Mesendoderm (in vitro differentiated cells): ENCODE measurements at regions not wholly inside any gene's neighbourhood (a gene's known extent, or its start where the extent isn't known, plus 50 kb on each side); places are given as distances from the start of the nearest gene placed in this dataset.

Experiments used
- DNase-seq: peaks from one replicate; pipeline ENCODE4 v3.0.0; 2013
- H2AK5ac ChIP-seq: 2 replicates; pipeline ENCODE4 v1.6.1; 2013; ENCODE audit warnings: low read length, inconsistent platforms
- H2BK120ac ChIP-seq: 2 replicates; pipeline ENCODE4 v1.6.1; 2013; ENCODE audit warnings: low read depth, mild to moderate bottlenecking, low read length, moderate library complexity, mixed read lengths
- H2BK15ac ChIP-seq: replicated peaks from 2 replicates; pipeline ENCODE4 v1.6.1; 2013; ENCODE audit warnings: low read depth, mild to moderate bottlenecking, moderate library complexity
- H2BK5ac ChIP-seq: 2 replicates; pipeline ENCODE4 v1.6.1; 2013; ENCODE audit warnings: low read length, inconsistent platforms
- H3K18ac ChIP-seq: 2 replicates; pipeline ENCODE4 v1.6.1; 2013; ENCODE audit warnings: mild to moderate bottlenecking, low read length, mixed read lengths
- H3K23ac ChIP-seq: one replicate; pipeline ENCODE4 v1.6.1; 2013; ENCODE audit warnings: low read length
- H3K27ac ChIP-seq: 2 replicates; pipeline ENCODE4 v1.5.1; 2013; ENCODE audit warnings: low read depth, mild to moderate bottlenecking, inconsistent platforms, low read length, moderate library complexity
- H3K27me3 ChIP-seq: 2 replicates; pipeline ENCODE4 v1.6.1; 2013; ENCODE audit warnings: low read length, control low read depth, mild to moderate bottlenecking, inconsistent platforms; ENCODE audit not compliant: insufficient read depth, poor library complexity
- H3K36me3 ChIP-seq: 2 replicates; pipeline ENCODE4 v1.6.1; 2013; ENCODE audit warnings: low read length, inconsistent platforms; ENCODE audit not compliant: control insufficient read depth, insufficient read depth
- H3K4ac ChIP-seq: one replicate; pipeline ENCODE4 v1.6.1; 2013; ENCODE audit warnings: low read depth, mild to moderate bottlenecking, low read length, moderate library complexity
- H3K4me1 ChIP-seq: 2 replicates; pipeline ENCODE4 v1.6.1; 2013; ENCODE audit warnings: low read depth, low read length, inconsistent platforms; ENCODE audit not compliant: control insufficient read depth
- H3K4me2 ChIP-seq: 2 replicates; pipeline ENCODE4 v1.6.1; 2013; ENCODE audit warnings: low read length
- H3K4me3 ChIP-seq: 2 replicates; pipeline ENCODE4 v1.5.1; 2013; ENCODE audit warnings: mild to moderate bottlenecking, low read length
- H3K56ac ChIP-seq: one replicate; pipeline ENCODE4 v1.6.1; 2013; ENCODE audit warnings: low read length
- H3K79me1 ChIP-seq: 2 replicates; pipeline ENCODE4 v1.6.1; 2013; ENCODE audit warnings: low read length, inconsistent platforms
- H3K79me2 ChIP-seq: 2 replicates; pipeline ENCODE4 v1.6.1; 2013; ENCODE audit warnings: mild to moderate bottlenecking, low read length; ENCODE audit not compliant: control insufficient read depth, insufficient read depth
- H3K9ac ChIP-seq: 2 replicates; pipeline ENCODE4 v1.6.1; 2013; ENCODE audit warnings: low read length, inconsistent platforms
- H4K5ac ChIP-seq: one replicate; pipeline ENCODE4 v1.6.1; 2013; ENCODE audit warnings: low read length
- H4K8ac ChIP-seq: one replicate; pipeline ENCODE4 v1.6.1; 2013; ENCODE audit warnings: low read depth, mild to moderate bottlenecking, control low read depth, low read length, moderate library complexity
- WGBS: extraction: QIAGEN DNeasy Blood & Tissue Kit; methylation state at CpG from one replicate; pipeline ENCODE4 v1.1.7; 2013; ENCODE audit warnings: low lambda C conversion rate, missing lambda C conversion rate; ENCODE audit not compliant: insufficient coverage; ENCODE audit errors: extremely low coverage; 5-methylcytosine and 5-hydroxymethylcytosine counted together

- no peak overlapping the region for H3K4me2 ChIP-seq
- no peaks in the 10 kb centered on the region for H3K79me2 ChIP-seq
- no peak overlapping the region for H2BK120ac ChIP-seq
- no CpG with 5 or more reads among the region's 4 CpGs for WGBS
- H3K4me3 ChIP-seq: no peak overlapping the region
- H3K23ac ChIP-seq: no peak overlapping the region
- H3K27me3 ChIP-seq: no peaks in the 10 kb centered on the region
- H3K56ac ChIP-seq: no peak overlapping the region
- no peaks in the 10 kb centered on the region for H3K4me1 ChIP-seq
- no peak overlapping the region for H2AK5ac ChIP-seq
- H4K5ac ChIP-seq: no peak overlapping the region
- no peak overlapping the region for H3K18ac ChIP-seq
- no peaks in the 10 kb centered on the region for H3K36me3 ChIP-seq
- H3K27ac ChIP-seq: no peak overlapping the region
- H4K8ac ChIP-seq: no peak overlapping the region
- no peak overlapping the region for H2BK15ac ChIP-seq
- no peak overlapping the region for H3K4ac ChIP-seq
- H3K9ac ChIP-seq: no peak overlapping the region
- DNase-seq: no peak
- no peak overlapping the region for H2BK5ac ChIP-seq
- no peaks in the 10 kb centered on the region for H3K79me1 ChIP-seq
These were observed 328.5 kb upstream of the USP25 start for GRCh38 chr21:15401331-15401730.

- Histone ChIP-seq H2BK120ac (no peak overlapping the region), H2BK5ac (no peak overlapping the region)
These were observed 324.6 kb upstream of the USP25 start for GRCh38 chr21:15405214-15405613.

GRCh38 chr21:15406791-15407190 lies 323.0 kb upstream of the USP25 start:
- Histone ChIP-seq H3K4me1 (no peaks in the 10 kb centered on the region), H2BK5ac (no peak overlapping the region), H3K79me2 (no peaks in the 10 kb centered on the region), H2BK15ac (no peak overlapping the region), H2BK120ac (no peak overlapping the region), H3K4me2 (no peak overlapping the region), H3K23ac (no peak overlapping the region), H3K79me1 (no peaks in the 10 kb centered on the region), H3K56ac (no peak overlapping the region), H3K27me3 (no peaks in the 10 kb centered on the region), H3K18ac (no peak overlapping the region), H3K4me3 (no peak overlapping the region), H3K4ac (no peak overlapping the region), H3K27ac (no peak overlapping the region), H4K8ac (no peak overlapping the region), H3K9ac (no peak overlapping the region), H3K36me3 (no peaks in the 10 kb centered on the region), H4K5ac (no peak overlapping the region), H2AK5ac (no peak overlapping the region)
- DNase-seq: no peak
- WGBS: no CpG with 5 or more reads among the region's 4 CpGs

More at GRCh38 chr21:15405214-15405613, 324.6 kb upstream of the USP25 start:
- Histone ChIP-seq H3K27me3 (no peaks in the 10 kb centered on the region), H3K18ac (no peak overlapping the region), H4K8ac (no peak overlapping the region), H3K27ac (no peak overlapping the region), H2BK15ac (no peak overlapping the region), H3K4me3 (no peak overlapping the region), H4K5ac (no peak overlapping the region), H3K79me1 (no peaks in the 10 kb centered on the region), H3K4ac (no peak overlapping the region), H3K4me2 (no peak overlapping the region), H2AK5ac (no peak overlapping the region), H3K23ac (no peak overlapping the region), H3K56ac (no peak overlapping the region), H3K4me1 (no peaks in the 10 kb centered on the region), H3K79me2 (no peaks in the 10 kb centered on the region), H3K36me3 (no peaks in the 10 kb centered on the region), H3K9ac (no peak overlapping the region)
- no peak for DNase-seq

GRCh38 chr21:15407585-15407984 lies 322.2 kb upstream of the USP25 start:
- Histone ChIP-seq H3K4me2 (no peak overlapping the region), H3K27me3 (no peaks in the 10 kb centered on the region), H3K4me3 (no peak overlapping the region), H3K9ac (no peak overlapping the region), H3K36me3 (no peaks in the 10 kb centered on the region), H3K4ac (no peak overlapping the region), H4K8ac (no peak overlapping the region), H3K18ac (no peak overlapping the region), H3K23ac (no peak overlapping the region), H2BK120ac (no peak overlapping the region), H2AK5ac (no peak overlapping the region), H3K56ac (no peak overlapping the region), H4K5ac (no peak overlapping the region), H3K27ac (no peak overlapping the region), H3K79me2 (no peaks in the 10 kb centered on the region), H2BK5ac (no peak overlapping the region), H3K4me1 (no peaks in the 10 kb centered on the region), H3K79me1 (no peaks in the 10 kb centered on the region), H2BK15ac (no peak overlapping the region)
- no peak for DNase-seq
- WGBS: no CpG with 5 or more reads among the region's 5 CpGs

GRCh38 chr21:15408089-15408488 lies 321.7 kb upstream of the USP25 start:
- H3K79me1 ChIP-seq: no peaks in the 10 kb centered on the region
- no peak for DNase-seq
- no peak overlapping the region for H2AK5ac ChIP-seq
- H3K4ac ChIP-seq: no peak overlapping the region
- no peak overlapping the region for H3K9ac ChIP-seq
- no peak overlapping the region for H3K4me2 ChIP-seq
- H3K4me1 ChIP-seq: no peaks in the 10 kb centered on the region
- no peaks in the 10 kb centered on the region for H3K27me3 ChIP-seq
- H2BK15ac ChIP-seq: no peak overlapping the region
- WGBS: no CpG with 5 or more reads among the region's 2 CpGs
- no peaks in the 10 kb centered on the region for H3K36me3 ChIP-seq
- H3K27ac ChIP-seq: no peak overlapping the region
- no peak overlapping the region for H4K5ac ChIP-seq
- no peak overlapping the region for H2BK5ac ChIP-seq
- no peak overlapping the region for H3K56ac ChIP-seq
- no peak overlapping the region for H4K8ac ChIP-seq
- no peak overlapping the region for H3K23ac ChIP-seq
- H3K18ac ChIP-seq: no peak overlapping the region
- H2BK120ac ChIP-seq: no peak overlapping the region
- no peaks in the 10 kb centered on the region for H3K79me2 ChIP-seq
- no peak overlapping the region for H3K4me3 ChIP-seq

GRCh38 chr21:15409031-15409430 lies 320.8 kb upstream of the USP25 start:
- WGBS: no CpG with 5 or more reads among the region's 1 CpG
- H2AK5ac ChIP-seq: no peak overlapping the region
- H2BK120ac ChIP-seq: no peak overlapping the region
- no peak overlapping the region for H3K27ac ChIP-seq
- no peak overlapping the region for H2BK15ac ChIP-seq
- no peaks in the 10 kb centered on the region for H3K79me1 ChIP-seq
- no peaks in the 10 kb centered on the region for H3K79me2 ChIP-seq
- H3K27me3 ChIP-seq: no peaks in the 10 kb centered on the region
- no peak for DNase-seq
- no peak overlapping the region for H3K56ac ChIP-seq
- no peak overlapping the region for H3K23ac ChIP-seq
- H3K4me2 ChIP-seq: no peak overlapping the region
- H3K9ac ChIP-seq: no peak overlapping the region
- no peak overlapping the region for H2BK5ac ChIP-seq
- H3K4ac ChIP-seq: no peak overlapping the region
- H4K5ac ChIP-seq: no peak overlapping the region
- no peaks in the 10 kb centered on the region for H3K4me1 ChIP-seq
- no peak overlapping the region for H4K8ac ChIP-seq
- no peaks in the 10 kb centered on the region for H3K36me3 ChIP-seq
- H3K4me3 ChIP-seq: no peak overlapping the region
- H3K18ac ChIP-seq: no peak overlapping the region
